SK-N-SH (cell line): ENCODE measurements at regions not wholly inside any gene's neighbourhood (a gene's known extent, or its start where the extent isn't known, plus 50 kb on each side); places are given as distances from the start of the nearest gene placed in this dataset.

Experiments
- CTCF ChIA-PET: fragments of 300-600, 350-600 bp; formaldehyde crosslinking; extraction: SDS; loops from one replicate; lab custom pipeline; 2021; lab: Yijun Ruan, JAX
- POLR2A ChIA-PET: fragments of 350-600 bp; sonication (Branson Sonifier 250); formaldehyde crosslinking; extraction: SDS; loops from one replicate; lab custom pipeline; 2020; ENCODE audit warnings: antibody characterized with exemption, inconsistent platforms; lab: Yijun Ruan, JAX
- DNase-seq: peaks from one replicate; pipeline ENCODE4 v3.0.0; 2012
- H2AFZ ChIP-seq: fragments of 200-600 bp; sonication (generic); 2 replicates; pipeline ENCODE4 v1.8.1; 2016; ENCODE audit warnings: antibody characterized with exemption, mild to moderate bottlenecking, low read depth
- H3F3A ChIP-seq: fragments of 200-600 bp; sonication (generic); replicated peaks from 2 replicates; pipeline ENCODE3; 2016; ENCODE audit warnings: antibody characterized with exemption, mild to moderate bottlenecking; ENCODE audit not compliant: insufficient read depth
- H3K27ac ChIP-seq, 2 experiments: fragments of 200-500 bp in 1 of 2; fragments of 200-600 bp in 1 of 2; sonication (Bioruptor generic) in 1 of 2; sonication (generic), shearing (Covaris generic) in 1 of 2; 2 replicates each; pipeline versions ENCODE4 v1.5.1 to v1.6.1; 2014 to 2016; ENCODE audit warnings: low read depth in 2 of 2, inconsistent platforms in 1 of 2, low read length in 1 of 2, mild to moderate bottlenecking in 1 of 2, mixed read lengths in 1 of 2
- H3K27me3 ChIP-seq: fragments of 200-600 bp; sonication (generic), shearing (Covaris generic); 2 replicates; pipeline ENCODE4 v1.6.1; 2016; ENCODE audit warnings: mixed run types; ENCODE audit not compliant: insufficient read depth
- H3K36me3 ChIP-seq, 2 experiments: fragments of 200-500 bp in 1 of 2; fragments of 200-600 bp in 1 of 2; sonication (Bioruptor generic) in 1 of 2; sonication (generic) in 1 of 2; replicated peaks in 1 of 2; 2 replicates each; pipeline versions ENCODE3 to v1.5.1; 2014 to 2016; ENCODE audit warnings: low read length in 1 of 2, mild to moderate bottlenecking in 1 of 2; ENCODE audit not compliant: insufficient read depth in 2 of 2, control insufficient read depth in 1 of 2
- H3K4me1 ChIP-seq, 2 experiments: fragments of 200-500 bp in 1 of 2; fragments of 200-600 bp in 1 of 2; sonication (Bioruptor generic) in 1 of 2; sonication (generic), shearing (Covaris generic) in 1 of 2; 2 replicates each; pipeline versions ENCODE4 v1.5.1 to v1.6.1; 2014 to 2016; ENCODE audit warnings: low read depth in 1 of 2, low read length in 1 of 2, mixed run types in 1 of 2; ENCODE audit not compliant: insufficient read depth in 2 of 2, control insufficient read depth in 1 of 2
- H3K4me2 ChIP-seq: fragments of 200-600 bp; sonication (generic), shearing (Covaris generic); 2 replicates; pipeline ENCODE4 v1.6.1; 2017; ENCODE audit warnings: mixed run types
- H3K4me3 ChIP-seq, 2 experiments: fragments of 200-500 bp in 1 of 2; fragments of 200-600 bp in 1 of 2; sonication (Bioruptor generic) in 1 of 2; sonication (generic), shearing (Covaris generic) in 1 of 2; 2 replicates each; pipeline versions ENCODE4 v1.5.1 to v1.8.1; 2014 to 2016; ENCODE audit warnings: low read depth in 2 of 2, inconsistent platforms in 1 of 2, low read length in 1 of 2, mild to moderate bottlenecking in 1 of 2, mixed read lengths in 1 of 2, moderate library complexity in 1 of 2
- H3K79me2 ChIP-seq: fragments of 200-600 bp; sonication (generic); 2 replicates; pipeline ENCODE4 v1.8.1; 2017; ENCODE audit warnings: mild to moderate bottlenecking; ENCODE audit not compliant: insufficient read depth
- H3K9ac ChIP-seq: fragments of 200-600 bp; sonication (generic); 2 replicates; pipeline ENCODE4 v1.6.1; 2017; ENCODE audit warnings: mixed run types
- H3K9me2 ChIP-seq: fragments of 200-600 bp; sonication (generic); 2 replicates; pipeline ENCODE4 v1.6.1; 2017; ENCODE audit warnings: mixed run types
- H3K9me3 ChIP-seq: fragments of 200-600 bp; sonication (generic); 2 replicates; pipeline ENCODE4 v1.6.1; 2017; ENCODE audit warnings: mixed run types, mild to moderate bottlenecking, moderate library complexity
- H4K20me1 ChIP-seq: fragments of 200-600 bp; sonication (generic); 2 replicates; pipeline ENCODE4 v1.6.1; 2017; ENCODE audit warnings: mild to moderate bottlenecking, mixed run types; ENCODE audit not compliant: insufficient read depth
- CHD2 ChIP-seq: fragments of 150-350 bp; IDR thresholded peaks from 2 replicates; pipeline ENCODE4 v1.6.1; 2018; ENCODE audit warnings: low read length; ENCODE audit not compliant: partially characterized antibody
- ELF1 ChIP-seq: IDR thresholded peaks from 2 replicates; pipeline ENCODE4 v1.4.0; 2012
- EP300 ChIP-seq, 2 experiments: IDR thresholded peaks; 2 replicates each; pipeline versions ENCODE4 v1.4.0 to v1.6.1; 2012; ENCODE audit warnings: borderline replicate concordance in 1 of 2, low read depth in 1 of 2, low read length in 1 of 2
- EZH2phosphoT487 ChIP-seq: fragments of 200-600 bp; sonication (generic); IDR thresholded peaks from 2 replicates; pipeline ENCODE4 v1.6.1; 2017; ENCODE audit warnings: low read depth, mixed run types, mild to moderate bottlenecking, antibody characterized with exemption, moderate library complexity, borderline replicate concordance
- FOSL2 ChIP-seq: IDR thresholded peaks from 2 replicates; pipeline ENCODE4 v1.4.0; 2012; ENCODE audit warnings: low read depth, mild to moderate bottlenecking, moderate library complexity, borderline replicate concordance
- FOXM1 ChIP-seq: IDR thresholded peaks from 2 replicates; pipeline ENCODE4 v1.4.0; 2012; ENCODE audit warnings: low read depth, mild to moderate bottlenecking
- GABPA ChIP-seq: IDR thresholded peaks from 2 replicates; pipeline ENCODE4 v1.4.0; 2012; ENCODE audit warnings: low read depth, mild to moderate bottlenecking
- JUND ChIP-seq: IDR thresholded peaks from 2 replicates; pipeline ENCODE4 v1.4.0; 2012
- MEF2A ChIP-seq: IDR thresholded peaks from 2 replicates; pipeline ENCODE4 v1.4.0; 2012; ENCODE audit warnings: low read depth, borderline replicate concordance
- NRF1 ChIP-seq: IDR thresholded peaks from 2 replicates; pipeline ENCODE4 v1.6.1; 2012; ENCODE audit warnings: low read depth, mild to moderate bottlenecking, low read length
- POLR2AphosphoS5 ChIP-seq: IDR thresholded peaks from 2 replicates; pipeline ENCODE4 v1.6.1; 2012; ENCODE audit warnings: low read depth, low read length
- RCOR1 ChIP-seq: fragments of 150-350 bp; IDR thresholded peaks from 2 replicates; pipeline ENCODE4 v1.6.1; 2017; ENCODE audit warnings: antibody characterized with exemption, low read length
- SMC3 ChIP-seq: IDR thresholded peaks from 2 replicates; pipeline ENCODE4 v1.6.1; 2012; ENCODE audit warnings: low read depth, low read length, improper control_type of control experiment
- TAF1 ChIP-seq: IDR thresholded peaks from 2 replicates; pipeline ENCODE4 v1.6.1; 2012; ENCODE audit warnings: low read depth, mild to moderate bottlenecking, low read length, moderate library complexity, borderline replicate concordance
- TCF12 ChIP-seq: IDR thresholded peaks from 2 replicates; pipeline ENCODE4 v1.4.0; 2012
- WGBS: methylation state at CpG from one replicate; pipeline ENCODE4 v1.1.6; 2017; ENCODE audit warnings: low lambda C conversion rate; 5-methylcytosine and 5-hydroxymethylcytosine counted together
- TF ChIP-seq, protein P1 (sequence below): IDR thresholded peaks from 2 replicates; pipeline ENCODE4 v1.6.1; 2012; ENCODE audit warnings: mild to moderate bottlenecking, low read depth, low read length, moderate library complexity
- TF ChIP-seq, protein P2 (sequence below): IDR thresholded peaks from 2 replicates; pipeline ENCODE4 v1.4.0; 2012; ENCODE audit warnings: low read depth
- TF ChIP-seq, protein P3 (sequence below): IDR thresholded peaks from 2 replicates; pipeline ENCODE4 v1.4.0; 2012; ENCODE audit warnings: low read depth, borderline replicate concordance

DNA sequence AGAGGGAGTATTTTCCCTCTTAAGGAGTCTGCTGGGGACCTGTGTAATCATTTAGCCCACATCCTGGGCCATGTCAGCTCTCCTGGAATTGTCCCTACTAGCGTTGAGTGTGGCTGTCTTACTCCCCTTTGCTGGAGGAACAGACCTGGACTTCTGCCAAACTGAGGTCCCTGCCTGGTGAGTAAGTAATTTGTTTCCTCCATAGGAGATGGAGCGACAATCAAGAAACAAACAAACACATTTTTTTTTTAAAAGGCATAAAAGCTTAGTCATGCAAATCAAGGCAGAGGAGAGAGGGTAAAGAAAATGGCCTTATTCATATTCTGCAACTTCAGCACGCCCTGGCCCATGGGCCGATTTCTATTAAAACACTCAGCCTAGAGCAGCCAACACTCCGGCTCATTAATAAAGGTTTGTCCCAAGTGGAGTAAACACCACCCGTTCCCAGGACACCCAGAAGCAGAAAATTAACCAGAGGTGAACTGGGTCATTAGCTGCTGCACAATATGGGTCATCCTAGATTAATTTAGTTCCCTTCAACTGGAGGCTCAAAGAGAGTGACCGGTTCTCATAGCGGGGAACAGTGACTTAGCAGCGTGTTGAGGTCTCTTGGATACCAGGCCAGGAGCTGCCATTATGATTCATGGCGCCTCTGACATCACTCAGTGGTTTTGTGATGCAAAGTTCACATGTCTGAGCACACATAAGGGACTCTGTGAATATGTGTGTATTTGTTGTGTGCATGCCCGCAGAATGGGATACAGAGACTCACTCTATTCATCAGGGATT, 165.0 kb upstream of the SULF2 start:
- Histone ChIP-seq H4K20me1 (no peaks in the 10 kb centered on the region), H3K4me1 (peaks cover 0 to 2% of the 10 kb centered on the region in 2 experiments; a peak in 2 of 4 replicates), H3K4me2 (no peak overlapping the region), H3K4me3 (no peak overlapping the region), H3K9me2 (no peaks in the 10 kb centered on the region), H2AFZ (no peak overlapping the region), H3F3A (no peaks in the 10 kb centered on the region), H3K79me2 (no peaks in the 10 kb centered on the region), H3K9me3 (no peaks in the 10 kb centered on the region), H3K27me3 (no peaks in the 10 kb centered on the region), H3K9ac (no peak overlapping the region), H3K27ac (no peak overlapping the region), H3K36me3 (no peaks in the 10 kb centered on the region)
- DNase-seq = peak; percentile 40
- TF ChIP-seq NRF1 (no peak), ELF1 (no peak), FOXM1 (no peak), EP300 (IDR thresholded peaks at IDR 0.05; ENCODE audit: borderline replicate concordance in 1 of 2, low read depth in 1 of 2, low read length in 1 of 2) (no peak), EZH2phosphoT487 (no peak), SMC3 (no peak), TAF1 (no peak), GABPA (no peak)
- TF ChIP-seq, protein P1, sequence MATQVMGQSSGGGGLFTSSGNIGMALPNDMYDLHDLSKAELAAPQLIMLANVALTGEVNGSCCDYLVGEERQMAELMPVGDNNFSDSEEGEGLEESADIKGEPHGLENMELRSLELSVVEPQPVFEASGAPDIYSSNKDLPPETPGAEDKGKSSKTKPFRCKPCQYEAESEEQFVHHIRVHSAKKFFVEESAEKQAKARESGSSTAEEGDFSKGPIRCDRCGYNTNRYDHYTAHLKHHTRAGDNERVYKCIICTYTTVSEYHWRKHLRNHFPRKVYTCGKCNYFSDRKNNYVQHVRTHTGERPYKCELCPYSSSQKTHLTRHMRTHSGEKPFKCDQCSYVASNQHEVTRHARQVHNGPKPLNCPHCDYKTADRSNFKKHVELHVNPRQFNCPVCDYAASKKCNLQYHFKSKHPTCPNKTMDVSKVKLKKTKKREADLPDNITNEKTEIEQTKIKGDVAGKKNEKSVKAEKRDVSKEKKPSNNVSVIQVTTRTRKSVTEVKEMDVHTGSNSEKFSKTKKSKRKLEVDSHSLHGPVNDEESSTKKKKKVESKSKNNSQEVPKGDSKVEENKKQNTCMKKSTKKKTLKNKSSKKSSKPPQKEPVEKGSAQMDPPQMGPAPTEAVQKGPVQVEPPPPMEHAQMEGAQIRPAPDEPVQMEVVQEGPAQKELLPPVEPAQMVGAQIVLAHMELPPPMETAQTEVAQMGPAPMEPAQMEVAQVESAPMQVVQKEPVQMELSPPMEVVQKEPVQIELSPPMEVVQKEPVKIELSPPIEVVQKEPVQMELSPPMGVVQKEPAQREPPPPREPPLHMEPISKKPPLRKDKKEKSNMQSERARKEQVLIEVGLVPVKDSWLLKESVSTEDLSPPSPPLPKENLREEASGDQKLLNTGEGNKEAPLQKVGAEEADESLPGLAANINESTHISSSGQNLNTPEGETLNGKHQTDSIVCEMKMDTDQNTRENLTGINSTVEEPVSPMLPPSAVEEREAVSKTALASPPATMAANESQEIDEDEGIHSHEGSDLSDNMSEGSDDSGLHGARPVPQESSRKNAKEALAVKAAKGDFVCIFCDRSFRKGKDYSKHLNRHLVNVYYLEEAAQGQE = no peak
- TF ChIP-seq, protein P2, sequence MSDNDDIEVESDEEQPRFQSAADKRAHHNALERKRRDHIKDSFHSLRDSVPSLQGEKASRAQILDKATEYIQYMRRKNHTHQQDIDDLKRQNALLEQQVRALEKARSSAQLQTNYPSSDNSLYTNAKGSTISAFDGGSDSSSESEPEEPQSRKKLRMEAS = no peak
- TF ChIP-seq, protein P3, sequence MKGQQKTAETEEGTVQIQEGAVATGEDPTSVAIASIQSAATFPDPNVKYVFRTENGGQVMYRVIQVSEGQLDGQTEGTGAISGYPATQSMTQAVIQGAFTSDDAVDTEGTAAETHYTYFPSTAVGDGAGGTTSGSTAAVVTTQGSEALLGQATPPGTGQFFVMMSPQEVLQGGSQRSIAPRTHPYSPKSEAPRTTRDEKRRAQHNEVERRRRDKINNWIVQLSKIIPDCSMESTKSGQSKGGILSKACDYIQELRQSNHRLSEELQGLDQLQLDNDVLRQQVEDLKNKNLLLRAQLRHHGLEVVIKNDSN = no peak
- WGBS = 79% methylated on average over 11 of the region's 11 CpGs
- ChIA-PET POLR2A (no interaction called here), CTCF (interaction anchor here (1.0 to 1.4 kb wide), 3 partner anchors 9 to 707 kb away, joined by 3 to 4 read pairs (median 4); no protein-coding TSS in a partner anchor)

DNA sequence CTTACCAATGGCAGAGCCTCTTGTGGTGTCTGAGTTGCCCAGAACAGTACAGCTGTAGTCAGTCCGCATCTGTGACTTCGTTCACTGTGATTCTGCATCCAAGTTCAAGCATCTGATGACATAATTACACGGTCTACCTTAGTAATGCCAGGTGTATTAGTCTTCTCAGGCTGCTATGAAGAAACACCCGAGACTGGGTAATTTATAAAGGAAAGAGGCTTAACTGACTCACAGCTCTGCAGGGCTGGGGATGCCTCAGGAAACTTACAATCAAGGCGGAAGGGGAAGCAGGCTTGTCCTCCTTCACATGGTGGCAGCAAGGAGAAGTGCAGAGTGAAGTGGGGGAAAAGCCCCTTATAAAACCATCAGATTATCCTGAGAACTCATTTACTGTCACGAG, 163.9 kb upstream of the SULF2 start:
- Histone ChIP-seq H2AFZ (no peak overlapping the region), H3K4me2 (no peak overlapping the region), H3K36me3 (no peaks in the 10 kb centered on the region), H3K4me1 (peaks cover 0 to 2% of the 10 kb centered on the region in 2 experiments; a peak in 2 of 4 replicates), H3F3A (no peaks in the 10 kb centered on the region), H3K9me2 (no peaks in the 10 kb centered on the region), H3K27me3 (no peaks in the 10 kb centered on the region), H3K4me3 (no peak overlapping the region), H3K9me3 (no peaks in the 10 kb centered on the region), H4K20me1 (no peaks in the 10 kb centered on the region), H3K9ac (no peak overlapping the region), H3K27ac (no peak overlapping the region), H3K79me2 (no peaks in the 10 kb centered on the region)
- POLR2A ChIA-PET = no interaction called here
- 64% methylated on average over 6 of the region's 6 CpGs for WGBS
- no peak for DNase-seq
- CTCF ChIA-PET = interaction anchor here (0.9 to 1.2 kb wide), 3 partner anchors 8 to 708 kb away, joined by 3 to 4 read pairs (median 3); no protein-coding TSS in a partner anchor
- no peak for TF ChIP-seq EZH2phosphoT487
- TF ChIP-seq JUND = no peak
- TF ChIP-seq, protein P1 = no peak
- TF ChIP-seq FOSL2 = no peak
- TF ChIP-seq EP300 (IDR thresholded peaks at IDR 0.05; ENCODE audit: borderline replicate concordance in 1 of 2, low read depth in 1 of 2, low read length in 1 of 2) = no peak
- TF ChIP-seq CHD2 = no peak
- TF ChIP-seq RCOR1 = no peak
- TF ChIP-seq TCF12 = no peak
- no peak for TF ChIP-seq MEF2A
- no peak for TF ChIP-seq POLR2AphosphoS5
